HG02852 (cell line): ENCODE measurements at regions not wholly inside any gene's neighbourhood (a gene's known extent, or its start where the extent isn't known, plus 50 kb on each side); places are given as distances from the start of the nearest gene placed in this dataset.

ENCODE experiments used
- ATAC-seq: cut with Tn5 transposase; IDR thresholded peaks from one replicate; pipeline ENCODE4 v1.9.1; 2021; ENCODE audit warnings: mild to moderate bottlenecking, moderate library complexity; ENCODE audit not compliant: unreplicated experiment

DNA sequence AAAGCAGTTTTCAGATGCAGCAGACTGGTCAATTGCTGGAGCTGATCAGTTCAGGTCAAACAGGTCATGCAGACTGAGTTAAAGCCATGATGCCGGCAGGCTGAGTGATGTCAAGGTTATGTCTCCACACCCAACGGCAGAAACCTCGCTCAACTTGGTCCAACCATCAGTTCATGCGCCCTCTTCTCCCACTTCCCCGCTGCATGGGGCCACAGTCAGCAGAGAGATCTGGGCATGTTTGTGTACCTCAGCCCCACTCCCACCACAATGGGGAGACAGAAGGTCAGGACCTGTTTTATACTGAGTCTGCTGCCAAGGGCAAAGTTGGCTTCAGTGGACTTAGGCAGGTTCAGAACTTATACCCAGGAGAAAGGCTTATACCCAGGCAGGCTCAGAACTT is 118.7 kb downstream of the TRIM29 start:
- ATAC-seq: no peak

DNA sequence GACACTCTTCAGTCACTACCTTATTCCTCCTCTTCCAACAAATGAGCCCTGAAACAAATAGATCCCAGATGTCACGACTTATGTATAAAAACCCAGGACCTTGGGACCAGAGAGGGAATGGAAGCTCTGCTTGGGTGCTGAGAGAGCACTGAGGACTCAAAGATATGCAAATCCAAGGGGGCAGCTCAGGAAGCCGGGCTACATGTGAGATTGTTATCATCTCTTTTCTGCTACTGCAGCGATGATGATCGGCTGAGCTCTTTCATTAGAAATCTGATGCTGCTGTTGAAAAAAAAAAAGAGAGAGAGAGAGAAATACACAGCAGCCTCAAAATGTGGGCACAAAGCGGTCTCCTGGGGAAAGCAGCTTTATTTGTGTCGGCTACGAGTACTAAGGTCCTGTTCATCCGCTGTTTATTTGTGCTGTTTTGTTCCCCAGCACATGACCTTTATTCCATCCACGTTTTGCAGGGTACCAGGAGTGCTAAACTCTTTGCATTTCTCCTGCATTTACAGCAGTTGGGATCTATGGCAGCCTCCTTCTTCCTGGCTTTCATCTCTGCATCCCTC is 120.2 kb downstream of the TRIM29 start:
- no peak for ATAC-seq

DNA sequence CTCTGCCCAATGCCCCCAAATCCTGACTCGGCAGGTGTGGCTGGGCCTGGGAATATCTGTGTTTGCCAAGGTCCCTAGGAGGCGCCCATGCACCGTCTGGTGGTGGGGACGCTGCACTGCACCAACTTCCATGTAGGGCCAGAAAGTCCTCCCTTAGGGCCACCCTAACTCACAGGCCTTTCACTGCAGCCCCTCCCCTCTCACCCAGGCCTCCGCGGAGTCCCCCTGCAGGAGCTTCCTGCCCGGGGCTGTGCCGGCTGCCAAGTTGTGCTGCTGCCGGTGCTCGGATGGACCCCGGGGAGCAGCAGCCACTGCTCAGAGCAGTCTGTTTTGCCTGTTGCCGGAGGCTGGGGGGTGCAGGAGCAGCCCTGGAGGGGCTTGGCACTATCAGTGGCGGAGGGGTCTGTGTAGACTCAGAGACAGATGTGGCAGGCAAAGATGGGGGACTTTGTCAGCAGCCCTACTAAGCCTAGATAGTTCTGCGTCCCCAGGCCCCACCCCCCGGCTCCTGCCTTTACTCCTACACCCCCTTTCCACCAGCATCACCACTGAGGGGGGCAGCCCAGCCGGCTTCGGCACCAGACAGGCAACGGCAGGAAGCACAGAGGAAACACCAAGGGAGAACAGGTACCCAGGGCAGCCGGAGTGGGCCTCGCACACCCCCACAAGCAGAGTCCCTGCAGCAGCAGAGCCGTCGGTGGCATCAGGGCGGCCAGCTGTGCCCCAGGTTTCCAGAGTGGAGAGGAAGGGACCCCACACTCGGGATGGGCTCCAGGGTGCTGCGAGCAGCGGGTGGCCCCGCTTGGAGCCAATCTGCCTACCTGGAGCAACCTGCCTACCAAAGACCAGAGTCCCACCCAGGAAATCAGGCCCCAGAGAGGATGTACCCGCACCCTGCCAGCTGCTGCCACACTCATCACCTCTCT is 124.3 kb downstream of the TRIM29 start:
- ATAC-seq: no peak

DNA sequence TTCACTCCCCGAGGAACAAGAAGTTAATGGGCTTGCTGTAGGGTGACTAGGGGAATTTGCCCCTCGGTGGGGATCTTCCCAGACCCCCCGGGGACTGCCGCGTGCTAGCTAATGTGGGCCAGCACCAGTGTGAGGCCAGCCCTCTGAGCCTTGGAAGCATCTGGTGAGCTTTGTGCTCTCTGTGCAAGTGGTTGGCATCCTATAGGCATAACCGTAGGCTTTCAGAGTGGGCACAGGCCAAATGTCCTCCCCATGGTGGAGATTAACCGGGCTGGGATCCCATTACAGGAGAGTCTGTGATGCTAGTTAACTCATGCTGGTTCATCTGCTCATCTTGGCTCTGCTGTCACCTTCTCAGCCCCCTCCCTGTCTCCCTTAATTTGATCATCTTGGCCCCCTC is 125.7 kb downstream of the TRIM29 start:
- ATAC-seq: no peak

DNA sequence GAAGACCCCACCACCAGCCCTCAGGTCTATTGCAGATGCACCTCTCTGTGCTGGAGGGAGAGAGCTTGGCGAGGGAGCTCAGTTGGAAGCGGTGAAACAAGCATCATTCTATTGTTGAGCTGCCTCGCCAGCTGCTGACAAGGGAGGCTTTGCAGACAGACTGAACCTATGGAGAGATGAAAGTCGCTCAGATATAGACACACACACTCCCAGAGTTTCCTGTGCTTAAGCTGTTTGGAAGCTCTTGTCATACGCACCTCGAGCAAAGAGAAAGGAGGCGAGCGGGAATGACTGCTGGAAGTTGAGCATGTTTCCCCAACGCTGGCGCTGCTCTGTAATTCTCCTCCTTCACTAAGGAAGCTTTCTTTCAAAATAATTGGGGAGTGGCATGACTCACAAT is 126.1 kb downstream of the TRIM29 start:
- ATAC-seq: no peak

DNA sequence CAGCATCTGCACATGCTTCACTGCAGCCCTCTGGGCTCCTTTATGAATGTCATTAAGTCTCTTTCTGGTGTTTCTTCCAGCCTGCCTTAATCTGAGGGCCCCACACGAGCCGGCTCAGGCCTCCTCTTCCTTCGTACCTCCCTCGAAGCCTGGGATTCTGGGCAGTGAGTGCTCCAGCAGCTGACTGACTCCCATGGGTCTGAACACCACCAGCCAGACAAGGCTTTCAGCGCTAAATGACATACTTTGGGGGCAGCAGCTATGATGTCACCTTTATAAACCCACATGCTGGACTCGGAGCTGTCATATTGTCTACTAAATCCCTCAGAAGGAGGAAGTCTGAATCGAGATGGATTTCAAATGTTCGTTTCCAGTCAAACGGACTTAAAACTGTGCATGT is 127.1 kb downstream of the TRIM29 start:
- ATAC-seq: no peak

DNA sequence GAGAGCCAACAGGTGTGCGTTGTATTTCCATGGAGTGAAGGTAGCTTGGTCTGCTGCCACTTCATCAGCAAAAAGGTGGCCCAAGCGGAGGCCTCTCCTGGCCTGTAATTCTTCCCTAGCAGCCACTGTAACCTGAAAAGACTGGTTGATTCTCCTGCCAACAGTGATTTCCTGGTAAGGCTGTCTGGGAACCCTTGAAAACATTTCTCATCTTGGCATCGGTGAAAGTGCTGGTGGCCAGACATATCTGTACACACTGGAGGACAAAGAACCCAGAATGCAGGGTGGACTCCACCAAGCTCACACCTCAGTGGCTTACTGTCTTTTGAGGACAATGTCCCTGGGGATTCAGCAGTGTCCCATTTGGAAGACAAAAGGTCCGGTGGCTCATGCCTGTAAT is 128.0 kb downstream of the TRIM29 start:
- no peak for ATAC-seq

DNA sequence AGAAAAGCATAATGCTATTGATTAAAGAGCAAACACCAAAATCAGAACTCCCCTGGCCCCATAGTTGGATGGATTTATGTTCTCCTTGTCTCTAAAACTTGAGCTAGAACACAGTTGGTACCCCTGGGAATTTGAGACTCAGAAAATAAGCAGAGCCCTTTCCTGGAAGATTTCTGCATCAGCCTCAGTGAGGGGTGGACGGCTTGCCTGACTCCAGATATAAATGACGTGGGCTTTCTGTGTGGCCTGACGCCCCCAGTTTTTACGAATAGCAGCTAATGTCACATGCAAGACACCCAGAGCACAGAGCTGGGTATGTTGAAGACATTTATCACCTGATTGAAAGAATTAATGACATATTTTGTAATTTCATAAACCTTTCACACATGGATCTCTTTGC is 130.8 kb downstream of the TRIM29 start:
- no peak for ATAC-seq

DNA sequence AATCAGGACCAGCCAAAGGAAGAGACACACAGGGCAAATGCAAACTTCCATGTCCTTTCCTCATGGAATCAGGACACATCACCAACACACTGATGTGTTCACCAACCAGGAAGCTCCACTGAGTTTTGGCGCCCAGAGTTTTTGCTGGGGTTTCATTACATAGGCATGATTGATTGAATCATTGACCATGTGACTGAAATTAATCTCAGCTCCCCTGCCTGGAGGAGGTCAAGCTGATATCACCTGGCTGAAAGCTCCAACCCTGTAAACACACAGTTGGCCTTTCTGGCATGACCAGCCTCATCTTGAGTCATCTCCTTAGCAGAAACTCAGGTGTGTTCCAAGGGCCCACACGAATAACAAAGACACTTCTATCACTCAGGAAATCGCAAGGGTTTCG is 133.2 kb downstream of the TRIM29 start:
- no peak for ATAC-seq

DNA sequence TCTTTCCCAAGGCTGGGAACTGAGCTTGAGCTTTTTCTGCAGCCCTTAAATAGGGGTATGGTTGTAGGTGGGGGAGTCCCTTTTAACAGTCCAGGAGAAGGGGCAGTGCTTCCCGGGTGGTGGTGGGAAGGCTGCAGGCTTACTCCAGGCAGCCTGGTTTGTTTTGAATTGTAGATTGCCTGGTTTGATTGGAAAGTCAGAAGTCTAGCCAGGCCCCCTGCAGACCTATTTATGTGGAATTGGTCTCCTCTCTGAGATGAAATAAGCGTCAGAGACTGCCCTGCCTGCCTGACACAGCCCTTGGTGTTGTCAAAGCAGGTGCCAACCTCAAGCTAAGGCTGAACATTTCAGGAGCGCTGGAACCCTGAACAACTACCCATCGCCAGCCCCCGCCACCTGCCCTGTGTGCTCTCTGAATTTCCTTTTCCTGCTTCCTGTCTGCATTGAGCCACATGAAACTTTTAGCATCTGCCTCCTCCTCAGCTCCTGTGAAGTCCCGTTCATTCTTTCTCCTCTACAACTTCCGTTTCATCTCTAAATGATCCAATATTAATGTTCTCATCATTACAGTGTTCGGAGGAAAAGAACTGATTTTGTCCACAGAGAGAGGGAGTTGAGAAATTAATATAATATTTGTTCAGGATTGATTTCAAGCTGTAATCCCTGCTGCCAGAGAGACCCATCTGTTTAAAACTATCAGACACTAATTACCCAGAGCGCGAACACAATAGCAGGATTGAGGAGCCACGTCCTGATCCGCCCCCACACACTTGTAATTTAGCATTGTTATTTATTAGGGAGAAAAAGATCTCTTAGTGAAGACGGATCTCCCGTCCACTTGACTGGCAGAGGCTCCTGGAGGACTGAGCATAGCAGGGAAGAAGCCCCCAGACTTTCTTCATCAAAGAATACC is 136.5 kb downstream of the TRIM29 start:
- no peak for ATAC-seq

DNA sequence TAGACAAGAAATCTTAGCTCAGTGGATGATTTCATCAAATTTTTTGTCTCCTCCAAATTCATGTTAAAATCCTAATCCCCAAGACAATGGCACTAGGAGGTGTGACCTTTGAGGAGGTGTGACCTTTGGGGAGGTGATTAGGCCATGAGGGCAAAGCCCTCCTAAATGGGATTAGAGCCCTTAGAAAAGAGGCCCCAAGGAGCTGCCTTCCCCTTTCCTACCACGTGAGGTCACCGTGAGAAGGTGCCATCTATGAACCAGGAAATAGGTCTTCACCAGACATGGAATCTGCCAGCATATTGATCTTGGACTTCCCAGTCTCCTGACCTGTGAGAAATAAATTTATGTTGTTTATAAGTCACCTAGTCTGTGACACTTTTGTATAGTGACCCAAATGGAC is 138.7 kb downstream of the TRIM29 start:
- no peak for ATAC-seq

DNA sequence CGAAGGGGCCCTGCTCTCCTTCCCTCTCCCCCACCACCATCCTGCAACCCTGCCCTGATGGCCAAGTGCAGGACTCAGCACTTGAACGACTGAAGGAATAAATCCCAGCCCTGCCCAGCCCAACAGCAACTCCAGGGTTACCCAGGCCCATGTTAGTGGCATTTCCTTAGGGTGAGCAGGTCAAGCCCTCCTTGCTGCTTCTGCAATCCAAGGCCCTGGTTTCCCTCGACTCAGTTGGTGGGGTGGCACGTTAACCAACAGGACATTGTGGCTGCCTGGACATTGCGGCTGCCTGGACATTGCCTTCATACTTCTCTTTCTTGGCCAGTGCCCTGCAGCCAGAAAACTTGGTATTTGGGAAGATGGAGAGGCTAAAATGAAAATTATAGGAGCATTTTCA is 141.4 kb downstream of the TRIM29 start:
- no peak for ATAC-seq

DNA sequence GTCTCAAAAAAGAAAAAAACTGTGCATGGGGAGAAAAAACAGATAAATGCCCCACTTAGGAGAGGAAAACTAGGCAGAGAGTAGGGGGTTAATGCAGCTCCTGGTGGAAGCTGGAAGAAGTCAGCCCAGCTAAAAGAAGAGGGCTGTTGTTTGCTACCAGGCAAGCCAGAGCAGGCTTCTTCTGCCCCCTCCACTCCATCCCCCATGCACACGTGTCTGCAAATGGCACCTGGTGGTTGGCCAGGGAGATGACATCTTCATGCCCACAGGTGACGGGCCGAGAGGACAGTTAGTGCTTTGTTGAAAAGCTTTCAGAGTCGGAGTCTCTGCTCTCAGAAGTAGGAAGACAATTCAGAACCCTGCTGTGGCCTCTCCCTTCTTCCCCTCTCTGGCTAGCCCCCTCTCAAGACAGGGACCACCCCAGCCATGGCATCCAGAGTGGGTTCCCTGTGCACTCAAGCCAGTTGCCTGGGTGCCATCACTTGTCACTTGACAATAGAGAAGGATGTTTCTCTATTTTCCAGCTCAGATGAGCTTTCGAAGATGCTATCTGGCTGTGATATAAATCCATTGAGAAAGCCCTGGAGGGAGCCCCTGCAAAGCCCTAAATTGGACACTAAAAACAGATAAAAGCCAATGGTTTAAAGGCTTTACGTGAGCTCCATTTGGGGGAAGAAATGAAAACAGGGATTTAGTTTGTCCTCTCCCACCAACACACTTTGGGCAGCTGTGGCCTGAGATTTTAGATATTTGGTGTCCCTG is 142.0 kb downstream of the TRIM29 start:
- no peak for ATAC-seq

DNA sequence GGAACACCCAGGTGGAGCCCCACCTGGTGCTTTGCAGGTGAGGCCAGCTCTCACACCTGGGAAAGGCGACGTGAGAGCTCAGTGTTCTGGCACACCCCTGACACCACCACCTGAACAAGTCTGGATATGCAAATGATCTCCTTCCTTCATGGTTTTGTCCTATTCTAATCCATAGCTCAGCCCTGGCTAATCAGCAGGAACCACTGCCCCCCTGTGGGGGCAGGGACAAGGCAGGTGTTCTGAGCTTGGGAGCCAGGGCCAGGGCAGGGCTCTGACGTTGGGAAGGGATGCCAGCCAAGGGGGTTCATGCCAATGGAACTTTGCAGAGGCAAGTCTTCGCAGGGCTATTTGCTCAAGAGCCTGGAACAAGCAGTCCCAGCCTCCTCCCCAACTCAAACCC is 144.2 kb downstream of the TRIM29 start:
- no peak for ATAC-seq

DNA sequence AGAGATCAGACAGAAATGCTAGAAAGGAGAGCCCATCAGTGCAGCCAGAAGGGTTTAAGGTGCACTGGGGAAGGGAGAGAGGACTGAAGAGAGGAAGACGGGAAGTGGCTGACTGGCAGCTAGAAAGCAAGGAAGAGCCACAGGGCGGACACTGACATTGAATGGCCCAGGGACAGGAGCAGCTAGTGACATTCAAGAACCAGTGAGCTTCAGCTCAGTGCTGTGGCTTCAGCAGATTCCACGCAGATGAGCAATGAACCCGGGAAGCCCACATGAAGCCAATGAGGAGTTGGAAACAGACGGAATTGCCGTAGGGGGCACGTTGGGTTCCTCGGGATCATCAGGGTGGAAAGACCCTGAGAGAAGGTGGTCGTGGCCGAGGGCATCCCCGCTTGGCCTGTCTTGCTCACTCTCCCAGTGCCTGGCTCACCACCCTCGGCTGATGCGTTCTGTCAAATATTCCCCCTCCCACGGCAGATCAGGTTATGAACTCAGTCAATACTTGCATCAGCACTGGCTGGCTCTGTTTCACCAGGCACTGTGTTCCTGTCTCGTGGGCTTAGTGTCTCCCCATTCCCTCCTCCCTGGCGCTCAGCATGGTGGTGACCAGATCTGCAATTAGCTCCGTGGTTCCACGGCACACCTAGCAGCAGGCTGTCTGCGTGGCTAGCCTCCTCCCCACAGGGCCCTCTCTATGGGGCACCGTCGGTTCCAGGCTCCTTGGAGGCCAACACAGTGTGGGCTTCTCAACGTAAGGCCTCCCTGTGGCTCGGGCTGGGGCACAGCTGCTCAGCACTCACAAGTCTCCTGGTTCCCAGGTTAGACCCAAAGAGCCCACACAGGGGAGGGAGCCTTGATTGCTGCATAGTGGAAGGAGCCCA is 145.5 kb downstream of the TRIM29 start:
- ATAC-seq: no peak

DNA sequence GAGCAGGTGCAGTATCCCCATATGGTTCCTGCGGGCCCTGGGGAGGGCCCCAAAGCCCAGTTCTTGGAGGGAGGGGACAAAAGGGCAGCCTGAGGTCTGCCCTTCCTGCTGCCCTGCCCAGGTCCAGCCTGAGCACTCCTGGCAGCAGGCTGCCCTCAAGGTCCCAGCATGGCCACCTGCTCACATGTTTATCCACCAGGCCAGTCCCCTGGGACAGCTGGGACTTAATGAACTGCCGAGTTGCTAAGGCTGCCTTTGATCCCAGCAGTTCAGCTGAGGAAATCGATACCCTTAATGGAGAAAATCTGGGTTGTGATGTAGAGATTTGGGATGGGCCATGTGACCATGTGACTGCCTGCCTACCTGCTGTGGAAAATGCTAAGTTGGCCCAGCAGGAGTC is 146.2 kb downstream of the TRIM29 start:
- ATAC-seq: no peak

DNA sequence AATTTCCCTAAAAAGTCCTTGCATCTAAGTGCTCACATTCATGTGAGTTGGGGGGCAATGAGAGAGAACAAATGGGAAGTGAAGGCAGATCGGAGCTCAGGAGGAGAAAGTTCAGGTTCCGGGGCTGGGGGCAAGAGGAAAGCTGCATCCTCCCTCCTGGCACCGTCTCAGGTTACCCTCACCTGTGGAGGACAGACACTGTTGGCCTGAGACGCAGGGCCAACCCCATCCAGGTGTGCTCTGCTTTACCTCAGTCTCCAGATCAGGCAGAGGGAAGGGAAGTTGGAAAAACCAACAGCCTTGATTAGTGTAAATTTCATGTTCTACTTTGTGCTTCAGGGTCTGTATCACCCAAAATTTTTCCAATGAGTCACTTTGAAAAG is 146.9 kb downstream of the TRIM29 start:
- ATAC-seq: no peak

DNA sequence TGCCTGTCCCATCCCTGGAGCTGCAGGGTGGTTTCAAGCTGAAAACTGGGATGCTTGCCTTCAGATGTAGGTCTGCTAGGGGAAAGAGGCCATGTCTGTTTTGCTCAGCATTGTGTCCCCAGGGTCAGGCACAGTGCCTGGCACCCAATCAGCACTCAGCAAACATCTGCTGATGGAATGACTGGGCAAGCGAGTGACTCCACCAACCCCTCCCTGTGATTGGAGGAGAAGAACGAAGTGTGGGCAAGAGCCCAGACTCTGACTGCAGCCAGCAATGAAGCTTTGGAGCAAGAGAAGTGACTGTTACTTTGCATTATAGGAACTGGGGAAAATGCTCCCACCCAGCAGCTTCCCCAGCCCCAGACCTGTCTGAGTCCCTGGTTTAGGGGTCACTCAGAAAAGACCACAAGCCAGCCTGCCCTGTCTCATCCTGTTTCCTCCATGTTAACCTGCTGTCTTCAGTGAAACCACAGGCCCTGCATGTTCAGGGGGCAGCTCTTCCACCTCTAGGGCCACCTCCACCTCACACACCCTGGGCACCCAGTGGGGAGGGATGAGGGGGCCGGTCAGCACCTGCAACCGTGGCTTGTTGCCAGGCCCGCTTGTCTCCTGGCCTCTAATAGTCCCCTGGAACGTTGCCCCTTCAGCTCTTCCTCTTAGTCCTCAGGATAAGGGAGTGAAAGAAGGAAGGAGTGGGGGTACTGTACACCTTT is 147.4 kb downstream of the TRIM29 start:
- no peak for ATAC-seq

DNA sequence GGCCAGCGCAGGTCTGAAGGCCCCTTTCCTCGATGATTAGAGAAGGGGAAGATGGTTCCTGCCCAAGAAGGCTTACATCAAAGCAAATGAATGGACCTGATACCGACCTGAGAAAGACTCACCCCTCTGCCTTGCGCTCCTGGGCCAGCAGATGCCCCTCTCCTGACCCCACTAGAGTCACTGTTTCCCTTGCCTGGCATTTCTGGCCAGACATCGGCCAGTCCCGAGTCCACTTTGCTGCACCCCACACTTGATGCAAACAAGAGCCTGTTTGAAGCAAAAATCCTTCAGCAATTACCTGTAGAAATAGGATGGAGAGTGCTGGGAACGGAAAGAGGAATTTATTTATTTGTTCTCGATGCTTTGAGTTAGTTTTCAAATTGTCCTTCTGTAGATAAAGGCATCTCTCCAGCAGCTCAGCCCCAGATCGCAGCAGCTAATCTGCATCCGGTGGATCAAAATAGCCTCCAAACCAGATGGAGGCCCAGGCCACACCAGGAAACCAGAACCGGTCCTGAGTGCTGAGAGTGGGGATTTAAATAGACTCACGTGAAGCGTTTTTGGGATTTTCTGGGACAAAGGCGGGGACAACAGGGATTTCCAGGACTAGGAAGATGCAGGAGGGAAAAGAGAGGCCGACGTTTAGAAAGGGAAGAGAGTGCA is 148.6 kb downstream of the TRIM29 start:
- ATAC-seq: no peak
